SU-DHL-6 (cell line): ENCODE measurements at regions not wholly inside any gene's neighbourhood (a gene's known extent, or its start where the extent isn't known, plus 50 kb on each side); places are given as distances from the start of the nearest gene placed in this dataset.

Experiments used
- CTCF ChIP-seq: fragments of 200-600 bp; sonication (generic); IDR thresholded peaks from one replicate; pipeline ENCODE4 v1.5.1; 2017; ENCODE audit warnings: antibody characterized with exemption, mild to moderate bottlenecking, low read length, moderate library complexity; ENCODE audit not compliant: insufficient read depth, poor library complexity, severe bottlenecking
- EZH2phosphoT487 ChIP-seq: fragments of 200-600 bp; sonication (generic), shearing (Covaris generic); conservative IDR thresholded peaks from 2 replicates; pipeline ENCODE4 v1.6.1; 2018; ENCODE audit warnings: mild to moderate bottlenecking, antibody characterized with exemption, low read length, moderate library complexity, mixed read lengths

- TF ChIP-seq CTCF: no peak
- TF ChIP-seq EZH2phosphoT487: no peak
These were observed 612.2 kb downstream of the TYW1 start for GRCh38 chr7:67608806-67609205.
